ENCODE measurements at regions not wholly inside any gene's neighbourhood (a gene's known extent, or its start where the extent isn't known, plus 50 kb on each side); places are given as distances from the start of the nearest gene placed in this dataset.
"Not testable (repeated sequence)": the region's sequence is repeated elsewhere in the genome, so short reads cannot be mapped to it uniquely, and the experiment has no call there.

DNA sequence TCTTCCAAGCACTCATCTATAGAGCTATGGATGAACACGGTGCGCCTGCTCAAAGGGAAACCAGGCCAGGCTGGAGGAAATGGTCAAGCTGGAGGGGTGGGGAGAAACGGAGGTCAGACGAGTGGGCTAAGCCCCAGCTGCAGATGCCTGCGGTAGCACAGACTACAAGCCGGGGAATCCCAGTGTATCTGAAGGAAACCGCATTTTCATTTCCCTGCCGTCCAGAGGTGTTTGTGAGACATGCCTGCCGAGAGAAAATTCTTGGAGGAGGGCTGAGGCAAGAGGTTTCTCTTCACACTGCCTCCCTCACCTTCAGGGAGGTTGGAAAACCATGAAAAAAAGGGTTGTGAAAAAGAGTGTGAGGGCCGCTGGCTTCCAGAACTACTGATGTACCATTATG, 102.0 kb upstream of the FOXN3 start:
- no peak for DNase-seq

GRCh38 chr14:89516173-89516572, 99.1 kb upstream of the FOXN3 start:
- DNase-seq = no peak

DNA sequence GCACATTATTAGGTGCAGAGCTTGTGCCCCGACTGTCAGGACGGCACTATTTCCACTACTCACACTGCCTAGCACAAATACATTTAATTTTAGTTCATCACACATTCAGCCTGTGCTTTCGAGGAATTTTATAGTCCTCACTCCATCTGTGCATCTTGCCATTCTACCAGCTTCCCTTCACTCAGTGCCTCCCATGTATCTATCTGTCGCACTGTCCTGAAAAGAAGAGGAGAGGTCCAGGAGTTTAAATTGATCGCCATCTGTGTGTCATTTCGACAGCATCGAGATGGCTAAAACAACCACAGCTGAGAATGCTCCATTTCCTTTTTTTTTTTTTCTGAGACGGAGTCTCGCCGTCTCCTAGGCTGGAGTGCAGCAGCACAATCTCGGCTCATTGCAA, 97.6 kb upstream of the FOXN3 start:
- no peak for DNase-seq

DNA sequence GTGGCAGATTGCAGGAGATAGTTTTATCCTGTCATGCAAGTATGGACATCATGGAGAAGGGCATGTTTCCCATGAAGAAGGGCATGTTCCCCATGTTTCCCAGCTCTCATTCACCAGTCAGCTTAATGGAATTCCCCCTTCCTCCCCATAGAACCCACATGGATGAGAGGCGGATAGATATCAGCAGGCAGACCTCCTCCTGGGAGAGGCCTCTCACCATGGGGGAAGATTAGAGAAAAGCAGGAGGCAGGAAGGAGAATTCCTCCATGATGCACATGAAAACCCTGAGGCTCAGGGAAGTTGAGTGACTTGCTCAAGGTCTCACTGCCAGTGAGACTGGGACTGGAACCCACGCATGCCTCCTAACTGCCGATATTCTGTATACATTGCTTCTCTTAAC, 92.9 kb upstream of the FOXN3 start:
- DNase-seq = no peak

DNA sequence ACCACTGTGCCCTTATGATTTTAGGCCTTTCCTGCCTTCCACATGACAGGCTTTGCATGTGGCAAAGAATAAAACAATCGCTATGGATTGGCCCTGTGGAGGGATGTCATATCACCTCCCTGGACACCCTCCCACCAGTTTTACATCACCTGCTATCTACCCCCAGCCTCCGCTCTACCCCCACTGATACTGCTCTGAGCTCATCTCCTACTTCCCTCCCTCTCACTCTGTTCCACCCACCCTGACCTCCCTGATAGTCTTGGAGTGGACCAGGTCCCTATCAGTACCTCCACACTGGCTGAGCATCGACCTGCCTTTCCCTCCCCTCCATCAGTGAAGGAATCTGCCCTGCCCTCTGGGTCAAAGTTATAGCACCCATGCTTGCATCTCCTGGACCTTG, 91.8 kb upstream of the FOXN3 start:
- DNase-seq = no peak

DNA sequence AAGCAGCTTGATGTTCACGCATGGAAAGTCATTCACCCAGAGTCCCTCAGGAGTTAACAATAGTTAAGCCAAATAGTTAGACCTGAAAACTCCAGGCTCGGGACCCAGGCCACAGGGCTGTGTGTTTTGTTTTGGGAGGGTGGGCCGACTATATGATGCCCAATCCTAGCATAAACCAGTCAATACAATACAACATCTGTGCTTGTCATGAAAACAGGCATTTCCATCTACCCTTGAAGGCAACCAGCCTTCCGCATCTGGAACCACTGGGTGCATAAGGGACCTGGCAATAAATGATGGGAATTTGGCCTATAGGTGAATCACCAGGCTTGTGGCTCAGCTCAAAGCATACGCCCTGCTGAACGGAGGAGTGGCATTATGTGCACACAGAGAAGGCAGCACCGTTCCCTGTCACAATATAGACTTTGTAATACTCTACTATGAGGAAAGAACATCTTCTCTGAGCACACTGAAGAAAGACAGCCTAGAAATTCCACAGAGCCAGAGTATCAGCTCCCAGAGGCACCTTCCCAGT, 91.0 kb upstream of the FOXN3 start:
- no peak for DNase-seq

DNA sequence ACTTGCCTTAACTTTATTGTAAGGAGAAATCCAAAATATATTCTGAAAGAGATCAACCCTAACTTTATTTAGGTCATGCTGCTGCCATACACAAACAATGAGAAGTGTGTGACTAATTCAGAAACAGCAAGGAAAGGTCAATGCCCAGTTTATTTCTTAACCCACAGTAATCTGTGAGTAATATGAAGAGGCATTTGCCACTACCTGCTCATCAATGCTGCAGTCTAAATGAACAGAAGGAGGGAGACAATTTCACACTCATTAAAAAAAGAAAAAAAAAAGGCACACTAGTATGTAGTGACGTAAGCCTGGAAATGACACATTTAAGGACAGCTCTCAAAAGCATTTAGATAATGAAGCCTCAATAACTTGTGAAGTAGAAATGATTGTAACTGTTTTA, 90.5 kb upstream of the FOXN3 start:
- DNase-seq = peak in 1 of 2 donors; percentile 13

- DNase-seq = not testable (repeated sequence)
Observed at GRCh38 chr14:89506891-89507452, 89.9 kb upstream of the FOXN3 start.

- peak; percentile 28 to 63 for DNase-seq
Observed at GRCh38 chr14:89504602-89505313, 87.7 kb upstream of the FOXN3 start.

GRCh38 chr14:89504091-89504490, 87.1 kb upstream of the FOXN3 start:
- DNase-seq = peak in 1 of 2 donors; percentile 32

GRCh38 chr14:89503431-89503996, 86.5 kb upstream of the FOXN3 start:
- DNase-seq = no peak

DNA sequence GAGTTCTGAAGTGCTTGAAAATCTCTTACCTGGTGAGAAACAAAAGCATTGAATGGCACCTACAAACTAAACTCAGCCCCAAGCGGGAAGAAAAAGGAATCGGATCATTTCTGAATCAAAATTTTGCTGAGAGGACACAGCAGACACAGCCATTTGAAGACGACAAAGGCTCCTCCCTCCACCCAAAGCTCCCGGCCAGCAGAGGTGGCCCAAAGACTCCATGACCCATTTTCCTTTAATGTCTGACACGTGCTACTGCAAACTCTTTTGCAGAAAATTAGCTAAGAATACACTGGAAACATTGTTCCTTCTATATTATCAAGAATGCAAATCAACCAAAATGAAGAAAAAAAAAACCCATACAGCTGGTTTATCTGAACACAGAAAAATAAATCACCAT, 85.9 kb upstream of the FOXN3 start:
- DNase-seq = no peak

- no peak for DNase-seq
Observed at GRCh38 chr14:89501381-89501780, 84.3 kb upstream of the FOXN3 start.

DNA sequence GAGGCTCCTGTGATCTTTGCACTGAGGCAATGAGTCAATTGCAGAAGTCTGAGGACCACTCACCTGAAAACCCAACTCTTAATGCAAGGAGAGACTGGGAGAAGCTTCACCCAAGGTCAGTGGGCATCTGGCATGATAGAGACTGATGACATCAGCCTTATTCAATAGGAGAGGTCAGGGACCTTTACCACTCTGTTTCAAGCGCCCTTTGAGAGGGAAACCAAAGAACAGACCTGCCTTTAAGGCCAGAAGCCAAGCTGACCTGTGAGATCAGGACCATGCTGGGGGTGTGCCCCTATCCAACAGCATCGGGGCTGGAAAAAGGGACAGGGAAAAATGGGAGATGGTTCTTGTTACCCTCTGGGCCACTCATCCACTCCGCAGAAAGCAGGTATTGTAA, 83.3 kb upstream of the FOXN3 start:
- no peak for DNase-seq

DNA sequence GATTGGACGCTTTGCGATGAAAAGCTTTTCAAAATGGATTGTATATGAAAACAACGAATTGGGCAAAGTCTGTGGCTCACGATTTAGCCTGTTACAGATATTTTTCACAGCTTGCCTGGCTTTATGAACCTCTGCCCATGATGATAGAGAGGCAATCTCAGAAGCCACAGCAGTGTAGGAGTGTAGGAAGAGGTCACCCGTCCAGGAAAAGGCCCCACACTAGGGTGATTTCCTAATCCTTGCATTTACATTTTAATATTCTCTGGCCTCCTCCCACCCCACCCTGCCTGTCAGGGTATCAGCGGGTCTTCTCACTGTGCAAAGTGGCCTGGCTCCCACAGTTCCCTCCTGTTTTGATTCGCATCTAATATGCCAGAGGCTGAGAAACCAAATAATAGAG, 81.8 kb upstream of the FOXN3 start:
- no peak for DNase-seq

DNA sequence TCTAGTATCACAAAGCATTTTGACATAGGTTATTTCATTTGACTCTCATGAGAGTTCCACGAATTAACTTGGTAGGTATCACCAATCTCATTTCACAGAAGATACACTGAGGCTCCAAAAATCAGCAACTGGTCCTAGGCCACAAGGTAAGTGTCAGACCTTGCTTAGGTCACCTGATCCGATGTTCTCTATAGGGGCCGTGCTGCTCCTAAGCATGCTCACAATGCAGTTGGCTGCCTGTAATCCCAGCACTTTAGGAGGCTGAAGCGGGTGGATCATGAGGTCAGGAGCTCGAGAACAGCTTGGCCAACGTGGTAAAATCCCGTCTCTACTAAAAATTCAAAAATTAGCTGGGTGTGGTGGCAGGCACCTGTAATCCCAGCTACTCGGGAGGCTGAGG, 78.7 kb upstream of the FOXN3 start:
- no peak for DNase-seq

GRCh38 chr14:89493877-89494634, 77.0 kb upstream of the FOXN3 start:
- DNase-seq = peak in 1 of 2 donors; percentile 70

- DNase-seq = no peak
Observed at GRCh38 chr14:89493406-89493805, 76.4 kb upstream of the FOXN3 start.

- DNase-seq = no peak
Observed at GRCh38 chr14:89491711-89492381, 74.8 kb upstream of the FOXN3 start.

- no peak for DNase-seq
Observed at GRCh38 chr14:89490466-89490865, 73.4 kb upstream of the FOXN3 start.

- DNase-seq = no peak
Observed at GRCh38 chr14:89489761-89490437, 72.9 kb upstream of the FOXN3 start.

- DNase-seq = no peak
Observed at GRCh38 chr14:89486961-89487360, 69.9 kb upstream of the FOXN3 start.

Measured in CD4-positive, alpha-beta T cell treated with Interleukin-4 for 1 hour (primary cell).